Body of pancreas (tissue), 4 donors: ENCODE measurements at regions not wholly inside any gene's neighbourhood (a gene's known extent, or its start where the extent isn't known, plus 50 kb on each side); places are given as distances from the start of the nearest gene placed in this dataset.

Experiments
- ATAC-seq: fragments of 150-250 bp; one replicate; pipeline ENCODE4 v1.9.1; 2016
- DNase-seq, 4 donors: peaks; one replicate each; pipeline ENCODE4 v3.0.0-alpha.2; 2019
- H3K27ac ChIP-seq, 4 donors: fragments of 200-600 bp; sonication (generic); 1 replicate in 3 of 4; 2 replicates in 1 of 4; pipeline versions ENCODE4 v1.5.1 to v1.6.1; 2016 to 2019; ENCODE audit warnings: mild to moderate bottlenecking in 1 of 4, mixed read lengths in 1 of 4, moderate library complexity in 1 of 4
- H3K27me3 ChIP-seq, 2 donors: fragments of 200-600 bp; sonication (generic); one replicate each; pipeline ENCODE4 v1.6.0; 2016; ENCODE audit warnings: mild to moderate bottlenecking in 1 of 2
- H3K36me3 ChIP-seq, 2 donors: fragments of 200-600 bp; sonication (generic); replicated peaks in 1 of 2; 2 replicates each; pipeline ENCODE4 v1.5.1; 2016; ENCODE audit warnings: low read depth in 2 of 2; ENCODE audit not compliant: insufficient read depth in 1 of 2
- H3K4me1 ChIP-seq: fragments of 200-600 bp; sonication (generic); one replicate; pipeline ENCODE4 v1.6.0; 2016
- H3K4me3 ChIP-seq, 2 donors: fragments of 200-600 bp; sonication (generic); 1 replicate in 1 of 2; 2 replicates in 1 of 2; pipeline ENCODE4 v1.5.1; 2016 to 2019
- H3K9me3 ChIP-seq, 3 donors: fragments of 200-600 bp; sonication (generic); 1 replicate in 2 of 3; 2 replicates in 1 of 3; pipeline ENCODE4 v1.5.1; 2016
- POLR2A ChIP-seq, 3 donors: fragments of 450-650 bp; IDR thresholded peaks; one replicate each; pipeline ENCODE4 v1.6.1; 2016; ENCODE audit warnings: antibody characterized with exemption in 3 of 3, mild to moderate bottlenecking in 2 of 3
- WGBS, 2 donors: methylation state at CpG; one replicate each; pipeline ENCODE4 v1.1.5; 2017; 5-methylcytosine and 5-hydroxymethylcytosine counted together
- intact Hi-C: fragments of 100-400 bp; cut with DNase I; formaldehyde crosslinking; loops from one replicate; pipeline ENCODE4 v1.15.1; 2023
- TF ChIP-seq, protein P1 (sequence below), 7 experiments: fragments of 450-650 bp in 4 of 7; fragments of 200-600 bp in 3 of 7; sonication (generic) in 3 of 7; IDR thresholded peaks; one replicate each; pipeline ENCODE4 v1.5.1; 2016 to 2019; ENCODE audit warnings: antibody characterized with exemption in 7 of 7

DNA sequence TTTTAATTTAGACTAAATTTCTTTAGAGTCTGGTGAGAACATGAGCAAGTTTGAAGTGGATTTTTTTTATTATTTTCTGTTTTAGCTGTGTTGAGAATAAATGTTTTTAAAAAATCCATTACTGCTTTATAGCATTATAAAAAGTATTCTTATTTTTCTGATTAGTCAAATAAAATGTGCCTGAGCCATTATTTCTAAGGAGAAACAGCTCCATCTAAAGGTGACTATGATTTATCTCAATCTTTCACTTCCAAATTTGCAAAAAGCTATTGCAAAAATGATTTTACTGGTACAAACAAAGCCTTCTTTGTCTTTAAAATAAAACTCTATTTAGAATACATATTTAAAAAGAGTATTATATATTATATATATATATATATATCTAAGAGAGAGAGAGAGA lies 959.2 kb downstream of the FAM133A start:
- intact Hi-C loops, result no loop called here
- no peak for TF ChIP-seq POLR2A (IDR thresholded peaks at IDR 0.05)
- TF ChIP-seq, protein P1, sequence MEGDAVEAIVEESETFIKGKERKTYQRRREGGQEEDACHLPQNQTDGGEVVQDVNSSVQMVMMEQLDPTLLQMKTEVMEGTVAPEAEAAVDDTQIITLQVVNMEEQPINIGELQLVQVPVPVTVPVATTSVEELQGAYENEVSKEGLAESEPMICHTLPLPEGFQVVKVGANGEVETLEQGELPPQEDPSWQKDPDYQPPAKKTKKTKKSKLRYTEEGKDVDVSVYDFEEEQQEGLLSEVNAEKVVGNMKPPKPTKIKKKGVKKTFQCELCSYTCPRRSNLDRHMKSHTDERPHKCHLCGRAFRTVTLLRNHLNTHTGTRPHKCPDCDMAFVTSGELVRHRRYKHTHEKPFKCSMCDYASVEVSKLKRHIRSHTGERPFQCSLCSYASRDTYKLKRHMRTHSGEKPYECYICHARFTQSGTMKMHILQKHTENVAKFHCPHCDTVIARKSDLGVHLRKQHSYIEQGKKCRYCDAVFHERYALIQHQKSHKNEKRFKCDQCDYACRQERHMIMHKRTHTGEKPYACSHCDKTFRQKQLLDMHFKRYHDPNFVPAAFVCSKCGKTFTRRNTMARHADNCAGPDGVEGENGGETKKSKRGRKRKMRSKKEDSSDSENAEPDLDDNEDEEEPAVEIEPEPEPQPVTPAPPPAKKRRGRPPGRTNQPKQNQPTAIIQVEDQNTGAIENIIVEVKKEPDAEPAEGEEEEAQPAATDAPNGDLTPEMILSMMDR (IDR thresholded peaks at IDR 0.05), result peak in 5 of 7 experiments; percentile 11 to 35 (median 30)
- Histone ChIP-seq H3K36me3 (no peaks in the 10 kb centered on the region), H3K27me3 (no peaks in the 10 kb centered on the region), H3K27ac (no peak overlapping the region), H3K4me1 (no peaks in the 10 kb centered on the region), H3K4me3 (no peak overlapping the region), H3K9me3 (no peaks in the 10 kb centered on the region)
- no peak for DNase-seq
- ATAC-seq, result no peak

DNA sequence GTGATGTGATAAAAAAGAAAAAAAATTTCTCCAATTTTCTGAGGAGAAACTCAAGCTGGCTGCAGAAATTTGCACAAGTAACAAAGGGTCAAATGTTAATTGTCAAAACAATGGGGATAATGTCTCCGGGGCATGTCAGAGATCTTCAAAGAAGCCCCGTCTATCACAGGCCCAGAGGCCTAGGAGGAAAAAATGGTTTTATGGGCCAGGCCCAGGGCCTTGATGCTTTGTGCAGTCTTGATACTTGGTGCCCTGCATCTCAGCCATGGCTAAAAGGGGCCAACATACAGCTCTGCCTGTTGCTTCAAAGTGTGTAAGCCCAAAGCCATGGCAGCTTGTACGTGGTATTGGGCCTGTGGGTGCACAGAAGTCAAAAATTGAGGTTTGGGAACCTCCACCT lies 961.0 kb downstream of the FAM133A start:
- no peak for TF ChIP-seq POLR2A (IDR thresholded peaks at IDR 0.05)
- TF ChIP-seq, protein P1 (IDR thresholded peaks at IDR 0.05), result no peak
- Histone ChIP-seq H3K27ac (no peak overlapping the region), H3K4me1 (no peaks in the 10 kb centered on the region), H3K36me3 (no peaks in the 10 kb centered on the region), H3K27me3 (no peaks in the 10 kb centered on the region), H3K4me3 (no peak overlapping the region), H3K9me3 (no peaks in the 10 kb centered on the region)
- intact Hi-C loops, result no loop called here
- ATAC-seq (no peak), DNase-seq (no peak)
- 90 to 93% methylated on average over 2 of the region's 3 CpGs for WGBS, 2 donors

DNA sequence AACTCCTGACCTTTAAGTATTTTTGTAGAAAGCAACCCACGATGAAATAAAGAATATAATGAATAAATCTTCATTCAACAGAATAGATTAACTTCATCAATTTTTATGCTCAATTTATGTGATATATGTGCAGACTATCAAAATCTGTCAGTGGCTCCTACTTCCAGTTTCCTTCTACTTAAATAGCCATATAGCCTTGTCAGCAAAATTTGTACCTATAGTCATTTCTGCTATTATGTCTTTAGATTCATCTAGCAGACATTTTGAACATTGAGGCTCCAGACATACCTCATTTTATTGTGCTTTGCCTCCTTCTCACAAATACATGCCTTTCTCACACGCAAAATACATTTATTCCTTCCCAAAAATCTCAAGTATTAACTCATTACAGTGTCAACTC lies 971.7 kb downstream of the FAM133A start:
- no peak for TF ChIP-seq POLR2A (IDR thresholded peaks at IDR 0.05)
- TF ChIP-seq, protein P1 (IDR thresholded peaks at IDR 0.05), result no peak
- no peak overlapping the region for H3K27ac ChIP-seq
- no peaks in the 10 kb centered on the region for H3K36me3 ChIP-seq
- no peaks in the 10 kb centered on the region for H3K9me3 ChIP-seq
- no peak overlapping the region for H3K4me3 ChIP-seq
- ATAC-seq (no peak), DNase-seq (no peak)
- no peaks in the 10 kb centered on the region for H3K4me1 ChIP-seq
- intact Hi-C loops, result no loop called here
- no peaks in the 10 kb centered on the region for H3K27me3 ChIP-seq
- 77 to 83% methylated on average over 2 of the region's 2 CpGs for WGBS, 2 donors

DNA sequence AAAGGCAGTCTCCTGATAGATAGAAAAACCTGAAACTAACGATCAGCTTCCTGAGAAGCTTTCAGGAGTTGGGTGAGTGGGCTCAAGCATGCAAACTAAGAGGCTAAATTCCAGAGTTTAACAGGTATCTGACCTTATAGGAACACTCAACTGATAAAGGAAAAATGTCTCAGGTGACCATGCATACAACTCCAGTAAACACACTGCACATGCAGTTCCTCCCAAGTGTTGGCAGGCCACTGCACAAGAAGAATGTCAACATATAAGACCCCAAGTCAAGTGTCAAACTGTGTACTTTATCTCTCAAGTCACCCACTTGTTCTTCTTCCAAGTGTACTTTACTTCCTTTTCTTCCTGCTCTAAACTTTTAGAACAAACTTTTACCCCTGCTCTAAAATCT lies 981.2 kb downstream of the FAM133A start:
- WGBS, 2 donors, result 20 to 38% methylated on average over 1 of the region's 1 CpG
- no peak overlapping the region for H3K27ac ChIP-seq
- no peaks in the 10 kb centered on the region for H3K9me3 ChIP-seq
- intact Hi-C loops, result no loop called here
- no peak for ATAC-seq
- no peaks in the 10 kb centered on the region for H3K36me3 ChIP-seq
- DNase-seq, result no peak
- H3K27me3 ChIP-seq, result no peaks in the 10 kb centered on the region
- no peak overlapping the region for H3K4me3 ChIP-seq
- no peaks in the 10 kb centered on the region for H3K4me1 ChIP-seq
- no peak for TF ChIP-seq POLR2A (IDR thresholded peaks at IDR 0.05)
- TF ChIP-seq, protein P1 (IDR thresholded peaks at IDR 0.05), result no peak

DNA sequence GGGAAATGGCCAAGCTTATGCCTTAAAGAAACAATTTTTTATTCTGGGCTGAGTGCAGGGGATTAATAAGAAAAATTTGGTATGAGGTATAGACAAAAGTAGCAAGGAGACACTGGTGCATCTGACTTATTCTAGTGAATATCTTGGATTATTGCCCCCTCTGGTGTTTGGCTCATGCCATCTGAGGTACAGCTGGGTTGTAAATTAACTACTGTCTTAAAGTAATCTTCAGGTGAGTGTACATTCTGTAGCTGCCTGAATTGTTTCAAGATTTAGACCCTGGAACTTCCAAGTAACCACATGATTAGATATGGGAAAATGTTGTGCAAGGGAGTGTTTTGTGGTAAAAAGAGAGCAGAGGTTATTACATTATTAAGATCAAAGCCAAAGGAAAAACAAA lies 988.7 kb downstream of the FAM133A start:
- TF ChIP-seq, protein P1 (IDR thresholded peaks at IDR 0.05), result peak in 4 of 7 experiments; percentile 14 to 33 (median 24)
- no peak for TF ChIP-seq POLR2A (IDR thresholded peaks at IDR 0.05)
- intact Hi-C loops, result no loop called here
- no peak overlapping the region for H3K4me3 ChIP-seq
- H3K9me3 ChIP-seq, result no peaks in the 10 kb centered on the region
- ATAC-seq (peak; percentile 35), DNase-seq (peak in 2 of 4 donors; percentile 4 to 16)
- H3K27ac ChIP-seq, result no peak overlapping the region
- H3K4me1 ChIP-seq, result no peaks in the 10 kb centered on the region
- H3K27me3 ChIP-seq, result no peaks in the 10 kb centered on the region
- H3K36me3 ChIP-seq, result no peaks in the 10 kb centered on the region
